Activated naive CD4-positive, alpha-beta T cell treated with anti-CD3 and anti-CD28 coated beads, Interleukin-2, amount 50 U/mL, for 24 hours (primary cell): ENCODE measurements at regions not wholly inside any gene's neighbourhood (a gene's known extent, or its start where the extent isn't known, plus 50 kb on each side); places are given as distances from the start of the nearest gene placed in this dataset.
"Not testable (repeated sequence)": the region's sequence is repeated elsewhere in the genome, so short reads cannot be mapped to it uniquely, and the experiment has no call there.

Experiments used
- H3K27ac Mint-ChIP-seq: one replicate; pipeline ENCODE4 v1.8.0; 2021; ENCODE audit warnings: mild to moderate bottlenecking, mixed read lengths
- H3K27me3 Mint-ChIP-seq: one replicate; pipeline ENCODE4 v1.8.0; 2021; ENCODE audit warnings: mixed read lengths
- H3K36me3 Mint-ChIP-seq: one replicate; pipeline ENCODE4 v1.8.0; 2021; ENCODE audit warnings: mixed read lengths
- H3K4me1 Mint-ChIP-seq: one replicate; pipeline ENCODE4 v1.8.0; 2021; ENCODE audit warnings: mixed read lengths
- H3K4me3 Mint-ChIP-seq: one replicate; pipeline ENCODE4 v1.8.0; 2021; ENCODE audit warnings: mild to moderate bottlenecking, mixed read lengths
- H3K9me3 Mint-ChIP-seq: one replicate; pipeline ENCODE4 v1.8.0; 2021; ENCODE audit warnings: mixed read lengths

DNA sequence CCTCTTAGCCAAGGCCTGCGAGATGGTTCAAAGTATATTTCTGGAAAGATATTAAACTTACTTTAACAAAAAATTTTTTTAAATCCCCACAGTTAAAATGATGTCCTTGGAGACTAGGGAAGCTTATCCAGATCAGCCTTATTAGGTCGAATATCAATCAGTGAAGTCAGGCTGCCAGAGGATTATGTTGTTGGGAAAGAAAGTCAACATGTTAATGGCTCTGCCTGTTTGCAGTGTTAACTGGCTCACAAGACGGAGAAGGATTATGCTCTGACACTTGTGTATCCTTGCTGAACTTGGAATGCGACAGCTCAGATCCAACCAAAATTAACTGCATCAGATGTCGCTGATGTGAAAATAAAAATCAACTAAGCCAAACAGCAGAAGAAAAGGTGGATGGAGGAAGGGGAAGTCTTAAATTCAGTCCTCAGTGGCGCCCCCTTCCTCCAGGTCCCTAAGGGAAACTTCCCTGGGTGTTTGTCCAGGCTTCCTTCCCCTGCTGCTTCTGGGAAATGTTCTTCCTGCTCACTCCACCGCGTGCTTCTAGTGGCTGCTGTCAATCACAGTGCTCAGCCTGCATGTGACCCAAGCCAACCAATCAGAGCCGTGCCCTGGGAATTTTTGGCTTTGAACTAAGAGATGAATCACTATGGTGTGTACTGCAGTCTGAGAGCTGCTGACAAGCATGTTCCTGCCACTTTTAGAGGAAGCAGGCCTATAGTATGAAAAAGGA is 690.4 kb upstream of the NRP1 start:
- H3K36me3 Mint-ChIP-seq = no peaks in the 10 kb centered on the region
- no peak overlapping the region for H3K27ac Mint-ChIP-seq
- no peaks in the 10 kb centered on the region for H3K9me3 Mint-ChIP-seq
- H3K4me3 Mint-ChIP-seq = no peak overlapping the region
- H3K4me1 Mint-ChIP-seq = no peaks in the 10 kb centered on the region
- no peaks in the 10 kb centered on the region for H3K27me3 Mint-ChIP-seq

DNA sequence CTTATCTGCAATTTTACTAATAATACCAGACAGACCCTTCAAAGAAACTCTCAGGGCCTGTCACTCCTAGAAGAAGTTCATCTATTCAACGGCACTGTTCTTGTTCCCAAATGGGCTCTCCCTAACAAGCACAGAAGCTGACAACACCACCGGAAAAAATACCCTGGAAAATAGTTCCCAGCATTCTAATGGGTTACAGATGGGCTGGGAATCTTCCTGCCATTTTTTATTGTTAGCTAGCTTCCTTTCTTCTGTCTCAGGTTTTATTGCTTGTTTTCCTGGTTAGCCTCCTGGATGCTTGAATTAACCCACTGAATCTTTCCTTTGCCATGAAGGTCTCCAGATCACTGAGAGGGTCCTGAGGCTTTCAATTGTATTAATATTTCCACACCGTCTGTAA is 689.8 kb upstream of the NRP1 start:
- H3K27ac Mint-ChIP-seq = no peak overlapping the region
- H3K4me1 Mint-ChIP-seq = no peaks in the 10 kb centered on the region
- H3K27me3 Mint-ChIP-seq = no peaks in the 10 kb centered on the region
- H3K9me3 Mint-ChIP-seq = no peaks in the 10 kb centered on the region
- H3K4me3 Mint-ChIP-seq = no peak overlapping the region
- no peaks in the 10 kb centered on the region for H3K36me3 Mint-ChIP-seq

DNA sequence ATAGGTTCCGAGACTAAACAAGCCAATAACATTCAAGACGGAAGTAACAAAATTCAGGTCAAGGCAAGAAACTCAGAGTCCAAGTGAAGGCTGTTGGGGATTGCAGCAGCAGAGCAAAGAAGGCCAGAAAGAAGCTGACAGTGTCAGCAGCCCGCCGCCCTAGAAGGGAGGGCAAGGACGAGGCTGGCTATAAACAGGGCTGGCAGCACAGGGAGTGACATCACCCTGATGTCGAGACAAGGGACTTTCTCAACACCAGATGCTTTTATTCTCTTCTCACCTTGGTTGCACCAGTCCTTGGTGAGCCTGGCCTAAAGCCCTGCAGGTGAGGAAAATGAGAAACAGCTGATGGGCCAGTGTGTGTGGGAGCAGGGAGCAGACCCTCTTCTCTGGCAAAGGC is 687.7 kb upstream of the NRP1 start:
- H3K4me3 Mint-ChIP-seq = no peak overlapping the region
- no peak overlapping the region for H3K27ac Mint-ChIP-seq
- no peaks in the 10 kb centered on the region for H3K4me1 Mint-ChIP-seq
- H3K9me3 Mint-ChIP-seq = no peaks in the 10 kb centered on the region
- no peaks in the 10 kb centered on the region for H3K27me3 Mint-ChIP-seq
- no peaks in the 10 kb centered on the region for H3K36me3 Mint-ChIP-seq

DNA sequence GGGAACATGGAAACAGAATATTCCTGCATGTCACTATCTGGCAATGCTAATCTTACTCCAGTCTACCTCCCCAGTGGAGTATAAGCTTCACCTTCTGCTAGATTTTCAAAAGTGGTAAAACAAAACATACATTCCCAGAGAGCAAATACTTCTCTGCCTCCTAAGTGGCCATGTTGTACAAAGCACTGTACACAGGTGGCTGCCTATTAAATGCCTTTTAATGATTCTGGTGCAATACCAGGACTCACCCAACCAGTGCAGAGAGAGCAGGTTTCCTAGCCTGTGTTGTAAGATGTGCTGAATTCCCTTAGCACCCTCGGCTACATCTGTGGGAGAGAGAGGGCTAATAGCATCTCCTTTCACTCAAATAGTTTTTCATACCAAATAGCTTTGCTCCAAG is 684.3 kb upstream of the NRP1 start:
- H3K4me1 Mint-ChIP-seq = no peaks in the 10 kb centered on the region
- H3K9me3 Mint-ChIP-seq = no peaks in the 10 kb centered on the region

DNA sequence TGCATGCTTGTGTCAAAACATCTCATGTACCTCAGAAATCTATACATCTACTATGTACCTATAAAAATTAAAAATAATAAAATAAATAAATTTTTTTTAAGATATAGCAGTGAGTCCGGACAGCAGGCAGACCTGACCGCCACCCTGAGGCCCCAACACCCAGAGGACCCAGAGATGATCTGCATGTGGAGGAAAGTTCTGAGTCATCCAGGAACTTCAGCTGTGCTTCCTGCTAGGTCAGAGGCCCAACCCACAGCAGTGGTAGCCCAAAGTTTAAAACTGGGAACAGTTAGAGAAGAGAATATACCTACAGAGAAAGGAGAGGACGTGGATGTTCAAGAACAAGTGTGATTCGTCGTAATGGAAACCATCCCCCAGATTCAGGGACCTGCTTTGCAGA is 683.7 kb upstream of the NRP1 start:
- peaks cover 2% of the 10 kb centered on the region for H3K27me3 Mint-ChIP-seq
- H3K4me1 Mint-ChIP-seq = no peaks in the 10 kb centered on the region
- no peak overlapping the region for H3K4me3 Mint-ChIP-seq
- no peak overlapping the region for H3K27ac Mint-ChIP-seq
- no peaks in the 10 kb centered on the region for H3K9me3 Mint-ChIP-seq
- H3K36me3 Mint-ChIP-seq = no peaks in the 10 kb centered on the region

More for the DNA sequence above, 684.3 kb upstream of the NRP1 start:
- Mint-ChIP-seq H3K36me3 (no peaks in the 10 kb centered on the region), H3K27me3 (peaks cover 2% of the 10 kb centered on the region), H3K4me3 (no peak overlapping the region), H3K27ac (no peak overlapping the region)

DNA sequence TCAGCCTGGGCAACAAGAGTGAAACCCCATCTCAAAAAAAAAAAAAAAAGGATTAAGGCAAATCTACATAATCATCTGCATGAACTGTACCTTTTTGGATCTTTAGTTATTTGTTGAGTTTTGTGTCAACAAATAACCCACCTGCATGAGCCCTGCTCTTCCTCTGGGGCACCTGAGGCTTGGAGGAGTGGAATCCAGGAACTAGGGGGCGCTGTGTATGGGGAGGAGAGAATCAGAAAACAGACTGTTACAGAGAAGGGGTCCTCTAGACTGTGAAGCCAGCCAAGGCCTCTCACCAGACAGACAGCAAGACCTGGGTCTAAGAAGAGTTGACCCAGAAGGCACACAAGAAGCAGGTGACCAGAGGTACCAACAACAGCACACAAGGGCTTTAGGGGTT is 682.8 kb upstream of the NRP1 start:
- Mint-ChIP-seq H3K27me3 (peaks cover 2% of the 10 kb centered on the region), H3K27ac (no peak overlapping the region), H3K4me3 (no peak overlapping the region), H3K36me3 (no peaks in the 10 kb centered on the region), H3K4me1 (no peaks in the 10 kb centered on the region), H3K9me3 (no peaks in the 10 kb centered on the region)

DNA sequence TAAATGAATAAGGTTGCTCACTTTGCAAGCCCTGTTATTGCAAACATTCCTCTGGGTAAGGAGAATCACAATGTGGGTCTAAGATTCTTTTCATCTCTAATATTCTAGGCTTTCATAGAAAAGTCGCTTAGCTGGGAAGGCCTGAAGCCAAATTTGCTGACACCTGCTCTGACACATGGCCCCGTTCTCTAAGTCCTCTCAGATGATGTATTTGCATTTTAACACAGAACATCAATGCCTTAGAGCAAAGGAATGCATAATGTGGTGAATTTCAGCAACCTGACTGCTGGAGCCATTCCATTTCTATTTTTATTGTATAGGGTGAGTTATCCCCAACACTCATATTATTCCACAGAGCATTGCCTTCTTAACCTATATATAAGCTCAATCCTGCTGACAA is 682.1 kb upstream of the NRP1 start:
- H3K27me3 Mint-ChIP-seq = peaks cover 2% of the 10 kb centered on the region
- H3K9me3 Mint-ChIP-seq = no peaks in the 10 kb centered on the region
- no peak overlapping the region for H3K4me3 Mint-ChIP-seq
- H3K27ac Mint-ChIP-seq = no peak overlapping the region
- H3K4me1 Mint-ChIP-seq = no peaks in the 10 kb centered on the region
- no peaks in the 10 kb centered on the region for H3K36me3 Mint-ChIP-seq

DNA sequence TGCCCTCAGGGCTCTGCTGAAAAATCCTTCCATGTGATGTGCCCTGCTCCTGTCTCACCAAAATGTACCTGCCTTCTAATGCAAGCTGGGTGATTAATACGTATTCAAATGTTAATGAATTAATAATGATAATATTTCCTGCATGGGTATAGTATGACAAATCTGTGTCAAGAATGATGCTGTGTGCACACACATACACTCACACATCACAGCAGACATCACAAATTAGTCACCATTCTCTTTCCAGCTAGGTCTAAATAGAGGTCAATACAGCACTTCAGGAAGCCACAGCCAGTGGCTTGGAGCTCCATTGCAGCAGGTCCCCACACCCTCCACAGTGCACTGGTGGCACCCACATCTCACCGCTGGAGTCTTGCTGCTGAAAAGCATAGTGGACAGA is 681.2 kb upstream of the NRP1 start:
- Mint-ChIP-seq H3K4me1 (no peaks in the 10 kb centered on the region), H3K36me3 (no peaks in the 10 kb centered on the region), H3K27ac (no peak overlapping the region), H3K9me3 (no peaks in the 10 kb centered on the region), H3K4me3 (no peak overlapping the region), H3K27me3 (peaks cover 2% of the 10 kb centered on the region)

DNA sequence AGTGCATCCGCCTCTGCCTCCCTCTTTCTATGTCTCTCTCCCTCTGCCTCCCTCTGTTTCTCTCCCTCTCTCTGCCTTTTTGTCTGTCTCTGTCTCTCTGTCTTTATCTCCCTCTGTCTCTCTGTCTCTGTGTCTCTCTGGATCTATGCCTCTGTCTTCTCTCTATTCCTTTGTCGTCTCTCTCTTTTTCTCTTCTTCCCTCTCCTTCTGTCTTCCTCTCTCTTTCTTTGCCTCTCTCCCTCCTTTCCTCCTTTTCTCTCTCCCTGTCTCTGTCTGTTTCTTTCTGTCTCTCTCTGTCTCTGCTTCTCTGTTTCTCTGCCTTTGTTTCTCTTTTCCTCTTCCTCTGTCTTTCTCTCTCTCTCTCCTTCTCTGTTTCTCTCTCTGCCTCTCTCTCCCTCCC is 678.8 kb upstream of the NRP1 start:
- Mint-ChIP-seq H3K27me3 (peaks cover 3% of the 10 kb centered on the region), H3K9me3 (no peaks in the 10 kb centered on the region), H3K27ac (no peak overlapping the region), H3K4me3 (no peak overlapping the region), H3K36me3 (no peaks in the 10 kb centered on the region), H3K4me1 (no peaks in the 10 kb centered on the region)

DNA sequence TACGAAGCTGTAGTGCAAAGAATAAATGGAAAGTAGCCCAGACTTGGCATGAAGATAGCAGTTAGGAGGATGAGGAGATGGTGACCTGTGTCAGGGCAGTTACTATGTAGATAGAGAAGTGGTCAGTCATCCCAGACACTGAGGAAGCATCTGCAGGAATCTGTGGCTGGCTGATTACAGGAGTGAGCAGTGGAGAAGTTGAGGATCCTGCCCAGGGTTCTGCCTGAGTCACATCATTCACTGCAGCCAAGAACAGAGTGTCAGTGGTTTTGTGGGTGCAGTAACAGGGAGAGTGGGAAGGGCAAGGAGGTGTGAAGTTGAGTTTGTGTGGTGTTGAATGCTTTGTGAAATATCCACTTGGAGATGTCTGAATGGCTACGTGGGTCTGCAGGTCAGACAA is 676.4 kb upstream of the NRP1 start:
- H3K4me3 Mint-ChIP-seq = no peak overlapping the region
- H3K27me3 Mint-ChIP-seq = peaks cover 3% of the 10 kb centered on the region
- H3K36me3 Mint-ChIP-seq = no peaks in the 10 kb centered on the region
- no peak overlapping the region for H3K27ac Mint-ChIP-seq
- H3K9me3 Mint-ChIP-seq = no peaks in the 10 kb centered on the region
- H3K4me1 Mint-ChIP-seq = no peaks in the 10 kb centered on the region

DNA sequence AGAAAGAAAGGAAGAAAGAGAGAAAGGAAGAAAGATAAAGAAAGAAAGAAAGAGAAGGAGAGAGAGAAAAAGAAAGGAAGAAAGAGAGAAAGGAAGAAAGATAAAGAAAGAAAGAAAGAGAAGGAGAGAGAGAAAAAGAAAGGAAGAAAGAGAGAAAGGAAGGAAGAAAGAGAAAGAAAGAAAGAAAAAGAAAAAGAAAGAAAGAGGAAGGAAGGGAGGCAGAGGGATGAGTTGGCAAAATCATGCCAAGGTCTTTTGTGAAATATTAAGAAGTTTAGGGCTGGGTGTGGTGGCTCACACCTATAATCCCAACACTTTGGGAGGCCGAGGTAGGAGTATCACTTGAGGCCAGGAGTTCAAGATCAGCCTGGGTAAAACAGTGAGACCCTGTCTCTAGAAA is 675.8 kb upstream of the NRP1 start:
- H3K9me3 Mint-ChIP-seq, H3K27me3 Mint-ChIP-seq, H3K4me1 Mint-ChIP-seq, H3K36me3 Mint-ChIP-seq, H3K27ac Mint-ChIP-seq, H3K4me3 Mint-ChIP-seq: not testable (repeated sequence)

DNA sequence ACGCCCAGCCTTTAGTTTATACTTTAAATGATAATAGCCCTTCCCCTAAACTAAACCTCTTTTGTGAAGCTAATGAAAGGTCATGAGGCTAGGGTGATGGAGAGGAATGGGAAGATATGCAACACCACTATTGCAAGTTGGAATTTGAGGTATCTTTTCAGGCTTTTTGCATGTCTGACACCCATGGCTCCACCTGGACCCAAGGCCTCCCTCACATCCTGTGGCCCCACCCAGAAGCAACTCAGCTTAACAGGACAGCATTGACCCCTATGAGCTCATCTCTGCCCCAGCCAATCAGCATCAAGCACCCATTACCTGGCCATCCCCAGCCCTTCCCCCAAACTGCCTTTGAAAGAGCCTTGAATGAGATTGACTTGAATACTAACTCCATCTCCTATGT is 674.2 kb upstream of the NRP1 start:
- Mint-ChIP-seq H3K27me3 (peaks cover 1% of the 10 kb centered on the region), H3K4me1 (no peaks in the 10 kb centered on the region), H3K36me3 (no peaks in the 10 kb centered on the region), H3K9me3 (no peaks in the 10 kb centered on the region), H3K27ac (no peak overlapping the region), H3K4me3 (no peak overlapping the region)

DNA sequence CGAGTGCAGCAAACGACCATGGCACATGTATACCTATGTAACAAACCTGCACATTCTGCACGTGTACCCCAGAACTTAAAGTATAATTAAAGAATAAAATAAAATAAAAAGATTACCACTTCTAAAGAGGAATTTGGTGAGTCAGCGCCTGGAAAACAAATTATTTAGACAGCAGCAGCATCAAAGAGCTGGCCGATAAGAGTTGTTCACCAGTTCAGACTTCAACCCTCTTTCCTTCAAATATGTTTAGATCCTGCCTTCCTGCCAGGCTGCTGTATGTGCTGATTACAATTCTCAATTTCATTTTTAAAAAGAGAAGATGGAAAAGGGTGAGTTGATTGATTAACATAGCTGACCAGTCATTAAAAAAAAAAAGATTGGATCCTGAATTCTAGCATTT is 672.0 kb upstream of the NRP1 start:
- no peaks in the 10 kb centered on the region for H3K4me1 Mint-ChIP-seq
- H3K9me3 Mint-ChIP-seq = no peaks in the 10 kb centered on the region
- H3K36me3 Mint-ChIP-seq = no peaks in the 10 kb centered on the region
- H3K27me3 Mint-ChIP-seq = peaks cover 1% of the 10 kb centered on the region
- H3K4me3 Mint-ChIP-seq = no peak overlapping the region
- no peak overlapping the region for H3K27ac Mint-ChIP-seq

DNA sequence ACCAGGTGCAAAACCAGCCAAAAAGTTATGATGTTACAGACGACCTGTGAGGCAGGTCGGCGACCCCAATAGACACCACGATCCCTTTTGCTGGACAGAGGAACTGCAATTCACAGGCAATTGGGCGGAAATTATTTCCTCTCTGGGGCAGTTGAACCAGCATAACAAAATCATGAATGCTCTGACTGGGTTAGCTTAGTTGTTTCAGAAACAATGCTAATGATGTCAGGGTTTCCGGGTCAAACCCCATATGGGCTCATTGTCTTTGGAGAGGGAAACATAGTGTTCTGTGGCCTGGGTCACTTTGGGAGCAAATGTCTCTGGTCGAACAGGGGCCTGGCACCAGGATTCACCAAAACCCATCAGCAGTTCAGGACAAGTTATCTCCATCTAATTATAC is 669.1 kb upstream of the NRP1 start:
- H3K27me3 Mint-ChIP-seq = no peaks in the 10 kb centered on the region
- H3K9me3 Mint-ChIP-seq = no peaks in the 10 kb centered on the region
- H3K36me3 Mint-ChIP-seq = no peaks in the 10 kb centered on the region
- H3K4me1 Mint-ChIP-seq = no peaks in the 10 kb centered on the region
- H3K27ac Mint-ChIP-seq = no peak overlapping the region
- H3K4me3 Mint-ChIP-seq = no peak overlapping the region

DNA sequence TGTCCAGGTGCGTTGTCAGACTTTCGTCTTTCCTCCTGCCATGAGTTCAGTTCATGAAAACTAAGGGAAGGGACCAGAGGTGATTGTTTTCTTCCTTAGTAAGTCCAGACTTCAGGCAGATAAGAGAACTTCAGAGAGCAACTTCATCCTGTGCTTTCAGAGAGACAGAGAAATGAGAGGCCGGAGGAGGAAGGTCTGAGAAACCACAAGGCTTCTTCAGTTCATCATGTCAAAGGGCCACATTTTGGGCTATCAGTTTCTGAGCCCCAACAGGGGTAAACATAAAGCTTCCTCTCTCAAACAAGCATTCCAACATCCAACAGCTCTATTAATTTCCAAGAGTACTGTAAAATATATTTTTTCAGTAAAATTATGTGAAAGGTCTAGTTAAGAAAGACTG is 668.4 kb upstream of the NRP1 start:
- no peak overlapping the region for H3K4me3 Mint-ChIP-seq
- no peaks in the 10 kb centered on the region for H3K27me3 Mint-ChIP-seq
- no peaks in the 10 kb centered on the region for H3K4me1 Mint-ChIP-seq
- no peaks in the 10 kb centered on the region for H3K36me3 Mint-ChIP-seq
- H3K9me3 Mint-ChIP-seq = no peaks in the 10 kb centered on the region
- no peak overlapping the region for H3K27ac Mint-ChIP-seq

DNA sequence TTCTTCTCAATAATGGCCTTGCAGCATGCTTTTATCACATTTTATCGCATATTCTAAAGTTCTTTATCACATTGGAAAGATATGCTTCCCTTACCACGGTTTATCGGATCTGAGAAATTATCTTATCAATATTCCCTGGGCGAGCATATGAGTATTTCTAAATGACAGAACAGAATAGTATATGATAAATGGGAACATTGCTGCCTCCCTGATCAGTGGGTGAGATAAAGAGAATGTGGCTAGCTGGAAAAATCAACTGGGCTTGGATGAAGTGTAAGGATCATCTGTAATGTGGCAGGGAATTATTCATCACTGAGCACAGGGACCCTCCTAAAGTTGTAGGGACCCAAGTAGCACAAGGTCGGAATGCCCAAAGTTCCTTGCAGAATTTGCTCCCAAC is 667.4 kb upstream of the NRP1 start:
- no peaks in the 10 kb centered on the region for H3K27me3 Mint-ChIP-seq
- H3K9me3 Mint-ChIP-seq = no peaks in the 10 kb centered on the region
- no peak overlapping the region for H3K4me3 Mint-ChIP-seq
- no peaks in the 10 kb centered on the region for H3K4me1 Mint-ChIP-seq
- no peaks in the 10 kb centered on the region for H3K36me3 Mint-ChIP-seq
- H3K27ac Mint-ChIP-seq = no peak overlapping the region

DNA sequence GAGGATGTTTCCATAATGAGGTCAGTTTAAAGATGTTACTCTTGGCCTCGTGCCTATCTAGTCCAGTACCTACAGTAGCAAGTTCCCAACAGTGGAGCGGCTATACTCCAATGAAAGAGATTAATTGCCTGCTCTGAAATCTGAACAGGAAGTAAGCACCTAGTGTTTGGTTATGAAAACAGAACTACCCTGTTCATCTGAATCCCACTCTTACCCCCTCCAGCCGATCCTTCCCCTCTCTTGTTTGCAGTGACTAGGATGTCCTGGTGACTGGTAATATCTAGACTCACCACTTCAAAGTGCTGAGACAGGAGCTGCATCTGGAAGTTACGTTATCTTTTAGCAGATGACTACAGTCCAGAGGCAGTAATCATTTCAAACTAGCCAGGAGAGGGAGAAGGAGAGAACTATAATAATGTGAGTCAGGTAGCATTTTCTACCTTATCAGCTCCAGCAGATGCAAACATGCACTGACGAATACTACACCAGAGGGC is 666.7 kb upstream of the NRP1 start:
- Mint-ChIP-seq H3K27me3 (peaks cover 1% of the 10 kb centered on the region), H3K4me3 (no peak overlapping the region), H3K9me3 (no peaks in the 10 kb centered on the region), H3K4me1 (no peaks in the 10 kb centered on the region), H3K36me3 (no peaks in the 10 kb centered on the region), H3K27ac (no peak overlapping the region)
